UCSD-AML1 (cell line): ENCODE measurements at regions not wholly inside any gene's neighbourhood (a gene's known extent, or its start where the extent isn't known, plus 50 kb on each side); places are given as distances from the start of the nearest gene placed in this dataset.

Source experiments
- DNase-seq: peaks from one replicate; lab custom pipeline; 2025; ENCODE audit not compliant: unreplicated experiment; lab: John Stamatoyannopoulos, UW

GRCh38 chr5:74576941-74577456 lies 63.5 kb downstream of the ENC1 start:
- no peak for DNase-seq

- DNase-seq: no peak
Measured at GRCh38 chr5:74575741-74576538, 64.6 kb downstream of the ENC1 start.

GRCh38 chr5:74570250-74570649 lies 70.3 kb downstream of the ENC1 start:
- DNase-seq: no peak

- no peak for DNase-seq
Measured at GRCh38 chr5:74567411-74567995, 73.0 kb downstream of the ENC1 start.

GRCh38 chr5:74562122-74562521 lies 78.4 kb downstream of the ENC1 start:
- no peak for DNase-seq

- no peak for DNase-seq
Measured at GRCh38 chr5:74560245-74560644, 80.3 kb downstream of the ENC1 start.

- DNase-seq: no peak
Measured at GRCh38 chr5:74556631-74557595, 83.6 kb downstream of the ENC1 start.

GRCh38 chr5:74556006-74556405 lies 84.5 kb downstream of the ENC1 start:
- no peak for DNase-seq

- DNase-seq: no peak
Measured at GRCh38 chr5:74552101-74552500, 88.4 kb downstream of the ENC1 start.

- no peak for DNase-seq
Measured at GRCh38 chr5:74550927-74551326, 89.6 kb downstream of the ENC1 start.

- DNase-seq: no peak
Measured at GRCh38 chr5:74549384-74549783, 91.1 kb downstream of the ENC1 start.

- DNase-seq: no peak
Measured at GRCh38 chr5:74546796-74547195, 93.7 kb downstream of the ENC1 start.

- DNase-seq: no peak
Measured at GRCh38 chr5:74544811-74545210, 95.7 kb downstream of the ENC1 start.

- no peak for DNase-seq
Measured at GRCh38 chr5:74543162-74543995, 97.1 kb downstream of the ENC1 start.

GRCh38 chr5:74542482-74542881 lies 98.0 kb downstream of the ENC1 start:
- DNase-seq: no peak

- no peak for DNase-seq
Measured at GRCh38 chr5:74541381-74541781, 99.1 kb downstream of the ENC1 start.

GRCh38 chr5:74540622-74541021 lies 99.9 kb downstream of the ENC1 start:
- no peak for DNase-seq

- DNase-seq: no peak
Measured at GRCh38 chr5:74539986-74540385, 100.5 kb downstream of the ENC1 start.

GRCh38 chr5:74538206-74538661 lies 102.3 kb downstream of the ENC1 start:
- no peak for DNase-seq

GRCh38 chr5:74536658-74537057 lies 103.9 kb downstream of the ENC1 start:
- DNase-seq: no peak
